MG63 (cell line): ENCODE measurements at regions not wholly inside any gene's neighbourhood (a gene's known extent, or its start where the extent isn't known, plus 50 kb on each side); places are given as distances from the start of the nearest gene placed in this dataset.
A peak's percentile ranks its signal among the peaks of the same experiment; 100 is the strongest.
"Not testable (repeated sequence)": the region's sequence is repeated elsewhere in the genome, so short reads cannot be mapped to it uniquely, and the experiment has no call there.

Experiments
- DNase-seq: peaks from one replicate; pipeline ENCODE4 v3.0.0-alpha.2; 2020
- H3K27me3 ChIP-seq: fragments of 250-450 bp; sonication (Bioruptor Pico); 2 replicates; pipeline ENCODE4 v1.5.1; 2020; ENCODE audit warnings: mild to moderate bottlenecking, moderate library complexity
- H3K36me3 ChIP-seq: fragments of 250-450 bp; sonication (Bioruptor Pico); 2 replicates; pipeline ENCODE4 v1.5.1; 2020; ENCODE audit warnings: mild to moderate bottlenecking, moderate library complexity
- H3K4me3 ChIP-seq: fragments of 250-450 bp; sonication (Bioruptor Pico); 2 replicates; pipeline ENCODE4 v1.5.1; 2020; ENCODE audit warnings: mild to moderate bottlenecking, moderate library complexity
- H3K9me3 ChIP-seq: fragments of 250-450 bp; sonication (Bioruptor Pico); 2 replicates; pipeline ENCODE4 v1.5.1; 2020; ENCODE audit warnings: mild to moderate bottlenecking, moderate library complexity

- H3K36me3 ChIP-seq, H3K4me3 ChIP-seq, H3K9me3 ChIP-seq, H3K27me3 ChIP-seq: not testable (repeated sequence)
- peak; percentile 60 for DNase-seq
Observed at GRCh38 chr1:143728802-143729448, 242.9 kb downstream of the FAM72C start.

GRCh38 chr1:143727263-143727662, 244.5 kb downstream of the FAM72C start:
- no peaks in the 10 kb centered on the region for H3K9me3 ChIP-seq
- no peaks in the 10 kb centered on the region; the same call in 1 of the 2 replicates for H3K27me3 ChIP-seq
- H3K4me3 ChIP-seq, result no peak overlapping the region
- no peaks in the 10 kb centered on the region for H3K36me3 ChIP-seq
- DNase-seq, result no peak

- Histone ChIP-seq H3K4me3 (peak overlapping the region; percentile 36), H3K36me3 (no peaks in the 10 kb centered on the region), H3K9me3 (no peaks in the 10 kb centered on the region), H3K27me3 (no peaks in the 10 kb centered on the region)
- no peak for DNase-seq
Observed at GRCh38 chr1:143721024-143721373, 250.8 kb downstream of the FAM72C start.

- H3K27me3 ChIP-seq, result no peaks in the 10 kb centered on the region
- DNase-seq, result peak; percentile 82
- no peaks in the 10 kb centered on the region for H3K36me3 ChIP-seq
- peak overlapping the region; percentile 36 for H3K4me3 ChIP-seq
- no peaks in the 10 kb centered on the region for H3K9me3 ChIP-seq
Observed at GRCh38 chr1:143720087-143721023, 251.4 kb downstream of the FAM72C start.

GRCh38 chr1:143718524-143718923, 253.3 kb downstream of the FAM72C start:
- H3K36me3 ChIP-seq, result no peaks in the 10 kb centered on the region
- no peak overlapping the region for H3K4me3 ChIP-seq
- no peaks in the 10 kb centered on the region for H3K9me3 ChIP-seq
- DNase-seq, result no peak
- H3K27me3 ChIP-seq, result no peaks in the 10 kb centered on the region

- no peaks in the 10 kb centered on the region for H3K9me3 ChIP-seq
- DNase-seq, result no peak
- no peaks in the 10 kb centered on the region for H3K36me3 ChIP-seq
- H3K27me3 ChIP-seq, result no peaks in the 10 kb centered on the region
- no peak overlapping the region for H3K4me3 ChIP-seq
Observed at GRCh38 chr1:143718021-143718420, 253.8 kb downstream of the FAM72C start.

GRCh38 chr1:143717434-143717833, 254.4 kb downstream of the FAM72C start:
- no peaks in the 10 kb centered on the region for H3K36me3 ChIP-seq
- H3K9me3 ChIP-seq, result no peaks in the 10 kb centered on the region
- DNase-seq, result no peak
- H3K4me3 ChIP-seq, result no peak overlapping the region
- no peaks in the 10 kb centered on the region for H3K27me3 ChIP-seq

- H3K36me3 ChIP-seq, H3K27me3 ChIP-seq, H3K9me3 ChIP-seq, H3K4me3 ChIP-seq: not testable (repeated sequence)
- DNase-seq, result peak; percentile 23
Observed at GRCh38 chr1:143714913-143715312, 256.9 kb downstream of the FAM72C start.

- H3K9me3 ChIP-seq, H3K27me3 ChIP-seq, H3K4me3 ChIP-seq, H3K36me3 ChIP-seq: not testable (repeated sequence)
- peak; percentile 16 for DNase-seq
Observed at GRCh38 chr1:143709606-143710259, 262.1 kb downstream of the FAM72C start.

- not testable (repeated sequence) for H3K4me3 ChIP-seq, H3K9me3 ChIP-seq, H3K36me3 ChIP-seq, DNase-seq
- peaks cover 35% of the 10 kb centered on the region for H3K27me3 ChIP-seq
Observed at GRCh38 chr1:143702739-143703138, 269.0 kb downstream of the FAM72C start.

GRCh38 chr1:143699731-143700130, 272.1 kb downstream of the FAM72C start:
- peaks cover 2% of the 10 kb centered on the region; the same call in 1 of the 2 replicates for H3K9me3 ChIP-seq
- DNase-seq, result no peak
- H3K36me3 ChIP-seq, result no peaks in the 10 kb centered on the region
- H3K27me3 ChIP-seq, result peaks cover 37% of the 10 kb centered on the region
- H3K4me3 ChIP-seq, result no peak overlapping the region

GRCh38 chr1:143699115-143699514, 272.7 kb downstream of the FAM72C start:
- H3K36me3 ChIP-seq, result no peaks in the 10 kb centered on the region
- no peak overlapping the region for H3K4me3 ChIP-seq

GRCh38 chr1:143698016-143698415, 273.8 kb downstream of the FAM72C start:
- H3K27me3 ChIP-seq, result peaks cover 37% of the 10 kb centered on the region
- H3K4me3 ChIP-seq, result no peak overlapping the region
- H3K36me3 ChIP-seq, result no peaks in the 10 kb centered on the region
- peaks cover 2% of the 10 kb centered on the region; the same call in 1 of the 2 replicates for H3K9me3 ChIP-seq
- DNase-seq, result peak; percentile 41

More at GRCh38 chr1:143699115-143699514, 272.7 kb downstream of the FAM72C start:
- H3K27me3 ChIP-seq, result peaks cover 37% of the 10 kb centered on the region
- peaks cover 2% of the 10 kb centered on the region; the same call in 1 of the 2 replicates for H3K9me3 ChIP-seq
- no peak for DNase-seq

- DNase-seq, result no peak
- H3K27me3 ChIP-seq, result peaks cover 13% of the 10 kb centered on the region
- no peak overlapping the region for H3K4me3 ChIP-seq
- H3K9me3 ChIP-seq, result no peaks in the 10 kb centered on the region
- H3K36me3 ChIP-seq, result no peaks in the 10 kb centered on the region
Observed at GRCh38 chr1:143694085-143694484, 277.7 kb downstream of the FAM72C start.

GRCh38 chr1:143691971-143692529, 279.7 kb downstream of the FAM72C start:
- DNase-seq, result no peak
- H3K9me3 ChIP-seq, result no peaks in the 10 kb centered on the region
- no peak overlapping the region for H3K4me3 ChIP-seq
- H3K36me3 ChIP-seq, result no peaks in the 10 kb centered on the region
- H3K27me3 ChIP-seq, result no peaks in the 10 kb centered on the region; the same call in 1 of the 2 replicates

GRCh38 chr1:143691400-143691891, 280.3 kb downstream of the FAM72C start:
- H3K4me3 ChIP-seq, result no peak overlapping the region
- DNase-seq, result peak; percentile 69
- H3K27me3 ChIP-seq, result no peaks in the 10 kb centered on the region; the same call in 1 of the 2 replicates
- no peaks in the 10 kb centered on the region for H3K9me3 ChIP-seq
- no peaks in the 10 kb centered on the region for H3K36me3 ChIP-seq

GRCh38 chr1:143689781-143690180, 282.0 kb downstream of the FAM72C start:
- H3K4me3 ChIP-seq, result no peak overlapping the region
- no peak for DNase-seq
- H3K36me3 ChIP-seq, result no peaks in the 10 kb centered on the region
- H3K27me3 ChIP-seq, result no peaks in the 10 kb centered on the region; the same call in 1 of the 2 replicates
- no peaks in the 10 kb centered on the region for H3K9me3 ChIP-seq
